HG03354 (cell line): ENCODE measurements at regions not wholly inside any gene's neighbourhood (a gene's known extent, or its start where the extent isn't known, plus 50 kb on each side); places are given as distances from the start of the nearest gene placed in this dataset.

Source experiments
- ATAC-seq: cut with Tn5 transposase; IDR thresholded peaks from one replicate; pipeline ENCODE4 v1.9.1; 2021; ENCODE audit warnings: mild to moderate bottlenecking; ENCODE audit not compliant: unreplicated experiment, poor library complexity, severe bottlenecking

DNA sequence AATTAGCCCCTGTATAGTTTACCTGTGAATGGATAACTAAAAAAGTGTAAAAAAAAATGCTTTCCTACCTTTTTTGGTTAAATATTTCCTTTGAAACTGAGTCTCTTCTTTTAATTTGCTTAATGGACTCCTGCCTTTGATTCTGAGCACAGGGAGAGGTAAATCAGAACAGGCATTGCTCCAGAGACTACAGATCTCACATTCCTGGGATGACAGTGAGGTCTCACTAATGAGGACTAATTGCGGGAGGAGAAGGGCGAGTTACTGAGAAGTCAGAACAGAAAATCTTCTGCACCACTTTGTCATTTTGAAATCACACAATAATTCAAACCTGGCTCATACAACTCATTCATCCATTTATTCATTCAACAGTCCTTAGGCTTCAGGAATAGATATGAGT is 437.0 kb upstream of the ASIC2 start:
- ATAC-seq = no peak

DNA sequence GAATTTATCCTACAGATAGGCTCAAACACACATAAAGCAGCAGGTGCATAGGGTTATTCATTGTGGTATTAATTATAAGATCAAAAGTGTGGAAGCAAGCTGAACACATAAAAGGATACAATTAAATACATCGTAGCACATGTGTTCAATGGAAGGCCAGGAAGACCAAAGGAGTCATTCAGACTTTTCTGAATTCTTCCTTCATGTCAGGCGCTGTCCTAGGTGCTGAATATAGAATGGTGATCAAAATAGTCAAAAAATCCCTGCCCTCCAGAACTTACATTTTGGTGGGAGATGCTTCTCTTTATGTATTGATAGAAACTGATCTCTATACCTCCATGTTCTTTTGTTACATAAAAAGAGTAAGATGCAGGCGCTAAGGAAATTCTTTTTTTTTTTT is 439.0 kb upstream of the ASIC2 start:
- ATAC-seq = no peak

- no peak for ATAC-seq
Observed at GRCh38 chr17:33739714-33740113, 446.6 kb upstream of the ASIC2 start.

- ATAC-seq = no peak
Observed at GRCh38 chr17:33745047-33745760, 452.1 kb upstream of the ASIC2 start.

- ATAC-seq = no peak
Observed at GRCh38 chr17:33749171-33749570, 456.1 kb upstream of the ASIC2 start.

DNA sequence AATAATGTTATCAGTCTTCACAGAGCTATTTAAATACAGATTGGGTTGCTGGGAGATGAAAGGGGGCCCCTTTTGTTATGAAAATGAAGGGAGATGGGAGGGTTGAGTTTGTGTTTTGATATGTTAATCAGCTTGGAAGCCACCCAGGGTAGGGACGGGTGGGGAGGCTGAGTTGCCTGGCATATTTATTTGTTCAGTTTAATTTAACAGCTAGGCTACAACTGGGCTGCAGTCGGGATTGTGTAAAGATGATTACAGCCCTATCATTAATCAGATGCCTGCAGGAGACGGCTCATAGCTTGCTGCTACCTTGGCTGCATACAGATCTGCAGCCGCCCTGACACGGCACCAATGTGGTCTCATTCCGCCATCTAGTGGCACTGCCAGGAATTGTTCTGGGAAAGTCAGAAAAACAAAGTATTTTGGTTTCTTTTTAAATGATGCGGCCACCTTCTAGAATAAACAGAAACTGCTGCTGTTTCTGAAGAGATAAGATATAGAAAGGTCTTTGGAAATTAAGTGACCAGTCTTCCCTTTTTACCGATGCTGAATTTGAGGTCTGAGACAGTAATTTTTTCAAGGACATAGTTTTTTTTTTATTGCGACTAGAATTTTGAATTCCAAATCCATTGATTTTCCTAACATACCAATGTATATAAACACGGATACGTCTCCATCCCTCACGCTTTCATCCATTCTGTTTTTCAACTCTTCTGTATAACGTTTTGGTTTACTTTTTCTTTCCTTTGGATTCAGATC is 458.0 kb upstream of the ASIC2 start:
- ATAC-seq = no peak

GRCh38 chr17:33751702-33752065 is 458.6 kb upstream of the ASIC2 start:
- no peak for ATAC-seq

- no peak for ATAC-seq
Observed at GRCh38 chr17:33753452-33753851, 460.4 kb upstream of the ASIC2 start.

DNA sequence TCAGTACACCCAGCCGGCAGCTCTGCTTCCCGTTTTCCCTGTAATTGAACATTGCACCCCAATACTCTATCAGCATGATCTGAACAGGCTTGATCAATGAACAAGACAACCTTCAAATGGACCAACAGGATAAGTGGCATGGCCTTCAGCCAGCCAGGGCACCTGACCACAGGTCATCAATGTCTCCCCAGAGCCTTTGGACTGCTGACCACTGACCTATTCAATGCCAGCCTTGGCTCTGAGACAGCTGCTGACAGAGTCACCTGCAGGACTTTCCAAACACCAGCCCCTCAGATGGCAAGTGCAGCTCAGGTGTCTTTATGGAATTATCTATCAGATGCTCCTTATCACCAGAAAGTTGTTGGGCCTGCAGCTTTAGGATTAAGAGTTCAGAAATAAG is 462.9 kb upstream of the ASIC2 start:
- no peak for ATAC-seq

GRCh38 chr17:33765871-33766270 is 472.8 kb upstream of the ASIC2 start:
- ATAC-seq = no peak

GRCh38 chr17:33766721-33767120 is 473.6 kb upstream of the ASIC2 start:
- ATAC-seq = no peak

DNA sequence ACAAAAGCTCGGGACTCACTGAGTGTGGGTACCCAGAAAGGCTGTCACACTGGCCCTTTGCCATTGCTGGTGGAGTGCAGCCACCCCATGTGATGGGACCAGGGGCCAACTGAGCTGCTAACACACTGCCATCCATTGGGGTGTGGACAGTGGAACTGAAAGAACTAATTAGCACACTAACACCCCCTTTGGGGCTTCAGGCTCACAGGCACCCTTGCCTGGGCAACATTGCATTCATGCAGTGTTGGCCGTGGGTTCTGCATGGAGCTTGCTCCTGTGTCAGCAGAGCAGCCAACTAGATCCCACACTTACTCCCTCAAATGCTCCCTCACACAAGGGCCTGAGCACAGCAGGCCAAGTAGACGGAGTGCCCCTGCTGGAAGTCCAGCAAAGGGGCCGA is 476.0 kb upstream of the ASIC2 start:
- ATAC-seq = no peak

GRCh38 chr17:33776304-33776703 is 478.8 kb upstream of the CCL2 start:
- ATAC-seq = no peak

DNA sequence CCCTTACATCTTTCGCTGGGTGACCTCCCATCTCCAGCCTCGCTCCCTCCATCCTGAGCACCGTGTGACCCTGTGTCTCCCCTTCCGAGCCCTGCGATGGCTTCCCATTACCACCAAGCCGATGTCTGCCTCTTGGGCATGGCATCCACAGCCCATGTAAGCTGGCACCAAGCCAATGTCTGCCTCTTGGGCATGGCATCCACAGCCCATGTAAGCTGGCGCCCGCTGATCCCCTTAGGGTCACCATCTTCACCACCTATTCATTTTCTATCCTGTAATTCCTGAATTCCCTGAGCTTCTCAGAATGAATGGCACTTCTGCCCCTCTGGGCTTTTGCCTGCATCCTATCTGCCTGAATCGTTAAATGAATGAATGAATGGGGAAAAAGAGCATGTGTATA is 478.2 kb upstream of the CCL2 start:
- ATAC-seq = no peak

- ATAC-seq = no peak
Observed at GRCh38 chr17:33777674-33778073, 477.4 kb upstream of the CCL2 start.

- no peak for ATAC-seq
Observed at GRCh38 chr17:33778505-33779233, 476.4 kb upstream of the CCL2 start.

DNA sequence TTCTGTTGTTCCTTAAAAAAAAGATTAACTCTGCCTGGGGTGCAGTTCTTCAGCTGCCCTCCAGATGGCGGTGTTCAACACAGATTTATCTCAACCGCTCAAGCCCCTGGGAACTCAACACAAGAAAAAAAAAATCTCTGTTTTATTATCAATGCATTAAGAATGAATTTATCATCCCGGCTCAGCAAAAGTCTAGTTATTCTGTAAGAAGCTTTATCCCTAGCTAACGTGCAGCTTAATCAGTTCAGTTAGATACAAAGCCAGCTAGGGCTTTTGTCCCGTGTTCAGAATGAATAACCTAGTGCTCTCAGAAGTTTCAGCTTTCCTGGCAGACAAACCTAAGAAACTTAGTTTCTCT is 475.9 kb upstream of the CCL2 start:
- ATAC-seq = no peak

DNA sequence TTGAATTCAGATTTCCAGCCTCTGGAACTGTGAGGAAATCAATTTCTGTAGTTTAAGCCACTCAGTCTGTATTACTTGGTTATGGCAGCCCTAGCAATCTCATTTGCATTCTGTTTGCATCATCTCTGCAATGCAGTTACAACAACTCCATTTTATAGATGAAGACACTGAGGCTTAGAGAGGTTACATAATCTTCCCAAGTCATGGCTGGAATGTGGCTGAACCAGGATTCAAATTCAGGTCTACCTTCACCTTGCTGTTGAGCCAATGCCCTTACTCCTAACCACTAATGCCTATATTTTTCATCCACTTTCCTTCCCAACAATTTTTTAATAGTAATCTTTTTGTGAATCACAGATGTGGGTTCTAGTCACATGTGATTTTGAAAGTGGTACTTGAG is 469.8 kb upstream of the CCL2 start:
- ATAC-seq = no peak

DNA sequence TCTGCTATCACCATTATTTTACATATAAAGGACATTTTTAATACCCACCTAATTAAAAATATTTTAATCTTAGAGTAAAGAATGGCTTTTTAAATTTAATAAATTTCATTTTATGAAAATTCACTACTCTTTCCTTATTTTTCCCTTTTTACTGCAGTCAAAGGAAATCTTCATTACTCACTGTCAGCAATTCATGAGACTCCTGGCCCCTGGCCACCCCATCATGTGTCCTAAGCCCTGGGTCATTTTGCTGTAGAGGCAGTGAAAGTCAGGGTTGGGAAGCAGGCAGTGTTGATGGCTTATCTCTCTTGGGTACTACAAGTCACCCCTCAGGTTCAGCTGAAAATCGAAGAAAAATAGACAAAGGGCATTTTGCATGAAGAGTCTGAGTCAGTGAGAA is 468.6 kb upstream of the CCL2 start:
- no peak for ATAC-seq

DNA sequence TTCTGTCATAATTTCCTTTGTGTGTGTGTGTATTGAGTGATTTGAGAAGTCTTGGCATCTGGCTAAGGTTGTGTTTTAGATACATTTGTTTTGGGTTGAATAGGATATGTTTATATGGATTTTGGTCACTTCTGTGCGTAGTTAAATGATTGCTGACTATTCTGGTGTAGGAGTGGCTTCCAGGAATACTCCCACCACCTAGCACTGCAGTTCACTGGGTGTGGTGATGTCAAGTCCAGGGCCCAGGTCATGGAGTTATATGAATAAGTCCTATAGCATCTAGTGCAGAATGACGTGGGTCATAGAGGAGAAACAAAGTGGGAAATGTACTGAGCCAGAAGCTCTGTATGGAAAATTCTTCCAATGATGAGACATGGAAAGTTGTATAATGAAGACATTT is 465.4 kb upstream of the CCL2 start:
- ATAC-seq = no peak

DNA sequence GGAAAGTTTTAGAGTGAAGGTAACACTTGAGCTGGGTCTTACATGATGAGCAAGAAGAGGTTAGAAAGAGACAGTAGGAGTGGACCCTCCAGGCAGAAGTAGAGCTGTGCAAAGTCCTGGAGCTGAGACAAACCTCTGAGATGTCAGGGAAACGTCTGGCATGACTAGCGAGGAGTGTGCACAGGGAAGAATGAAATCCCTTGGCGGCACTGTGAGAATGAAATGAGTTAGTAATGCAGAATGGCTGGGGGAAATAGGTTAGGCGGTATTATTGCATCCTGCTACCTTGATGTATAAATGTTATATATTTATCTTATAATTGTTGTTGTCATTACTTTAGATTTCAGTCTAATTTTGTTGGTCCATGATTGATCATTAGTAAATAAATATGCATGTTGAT is 457.9 kb upstream of the CCL2 start:
- no peak for ATAC-seq
